ENCODE measurements at regions not wholly inside any gene's neighbourhood (a gene's known extent, or its start where the extent isn't known, plus 50 kb on each side); places are given as distances from the start of the nearest gene placed in this dataset.

- no peaks in the 10 kb centered on the region for H3K36me3 Mint-ChIP-seq (ENCODE audit: low read depth)
- H3K9me3 Mint-ChIP-seq = no peaks in the 10 kb centered on the region
- ChIA-PET POLR2A (no interaction called here), CTCF (no interaction called here)
- TF ChIP-seq CTCF (IDR thresholded peaks at IDR 0.05) = no peak
- no peaks in the 10 kb centered on the region for H3K27me3 Mint-ChIP-seq
- no peak for ATAC-seq (ENCODE audit: low read depth)
- intact Hi-C loops (cut with micrococcal nuclease) = no loop called here
- peaks cover 3% of the 10 kb centered on the region for H3K4me1 Mint-ChIP-seq
- no peak overlapping the region for H3K4me3 Mint-ChIP-seq
- H3K27ac Mint-ChIP-seq = no peak overlapping the region
- no peak for DNase-seq
Observed at GRCh38 chr6:63418741-63419140, 99.0 kb upstream of the LGSN start.

GRCh38 chr6:63424636-63425035 is 104.9 kb upstream of the LGSN start:
- no peak overlapping the region for H3K27ac Mint-ChIP-seq

GRCh38 chr6:63425493-63425892 is 105.7 kb upstream of the LGSN start:
- no peak for TF ChIP-seq CTCF (IDR thresholded peaks at IDR 0.05)
- H3K27ac Mint-ChIP-seq = no peak overlapping the region
- H3K4me1 Mint-ChIP-seq = no peaks in the 10 kb centered on the region
- H3K4me3 Mint-ChIP-seq = no peak overlapping the region
- DNase-seq (no peak), ATAC-seq (ENCODE audit: low read depth) (no peak)
- no peaks in the 10 kb centered on the region for H3K36me3 Mint-ChIP-seq (ENCODE audit: low read depth)
- H3K27me3 Mint-ChIP-seq = no peaks in the 10 kb centered on the region
- no peaks in the 10 kb centered on the region for H3K9me3 Mint-ChIP-seq
- intact Hi-C loops (cut with micrococcal nuclease) = no loop called here
- ChIA-PET CTCF (no interaction called here), POLR2A (no interaction called here)

More at GRCh38 chr6:63424636-63425035, 104.9 kb upstream of the LGSN start:
- TF ChIP-seq CTCF (IDR thresholded peaks at IDR 0.05) = no peak
- DNase-seq (no peak), ATAC-seq (ENCODE audit: low read depth) (no peak)
- Mint-ChIP-seq H3K36me3 (ENCODE audit: low read depth) (no peaks in the 10 kb centered on the region), H3K4me3 (no peak overlapping the region), H3K4me1 (no peaks in the 10 kb centered on the region), H3K9me3 (no peaks in the 10 kb centered on the region), H3K27me3 (no peaks in the 10 kb centered on the region)
- intact Hi-C loops (cut with micrococcal nuclease) = no loop called here
- ChIA-PET POLR2A (no interaction called here), CTCF (no interaction called here)

- POLR2A ChIA-PET = no interaction called here
- ATAC-seq (ENCODE audit: low read depth) = no peak
Observed at GRCh38 chr6:63426844-63427243, 107.1 kb upstream of the LGSN start.

GRCh38 chr6:63427951-63428350 is 108.2 kb upstream of the LGSN start:
- H3K27ac Mint-ChIP-seq = no peak overlapping the region
- no peaks in the 10 kb centered on the region for H3K4me1 Mint-ChIP-seq
- no peak overlapping the region for H3K4me3 Mint-ChIP-seq
- H3K9me3 Mint-ChIP-seq = no peaks in the 10 kb centered on the region
- H3K27me3 Mint-ChIP-seq = no peaks in the 10 kb centered on the region
- H3K36me3 Mint-ChIP-seq (ENCODE audit: low read depth) = no peaks in the 10 kb centered on the region
- no peak for DNase-seq
- ATAC-seq (ENCODE audit: low read depth) = no peak
- intact Hi-C loops (cut with micrococcal nuclease) = no loop called here
- TF ChIP-seq CTCF (IDR thresholded peaks at IDR 0.05) = no peak
- ChIA-PET CTCF (no interaction called here), POLR2A (no interaction called here)

More at GRCh38 chr6:63426844-63427243, 107.1 kb upstream of the LGSN start:
- Mint-ChIP-seq H3K4me3 (no peak overlapping the region), H3K9me3 (no peaks in the 10 kb centered on the region), H3K27me3 (no peaks in the 10 kb centered on the region), H3K4me1 (no peaks in the 10 kb centered on the region), H3K27ac (no peak overlapping the region), H3K36me3 (ENCODE audit: low read depth) (no peaks in the 10 kb centered on the region)
- TF ChIP-seq CTCF (IDR thresholded peaks at IDR 0.05) = no peak
- no peak for DNase-seq
- intact Hi-C loops (cut with micrococcal nuclease) = no loop called here
- CTCF ChIA-PET = no interaction called here
